ENCODE measurements at regions not wholly inside any gene's neighbourhood (a gene's known extent, or its start where the extent isn't known, plus 50 kb on each side); places are given as distances from the start of the nearest gene placed in this dataset.

DNA sequence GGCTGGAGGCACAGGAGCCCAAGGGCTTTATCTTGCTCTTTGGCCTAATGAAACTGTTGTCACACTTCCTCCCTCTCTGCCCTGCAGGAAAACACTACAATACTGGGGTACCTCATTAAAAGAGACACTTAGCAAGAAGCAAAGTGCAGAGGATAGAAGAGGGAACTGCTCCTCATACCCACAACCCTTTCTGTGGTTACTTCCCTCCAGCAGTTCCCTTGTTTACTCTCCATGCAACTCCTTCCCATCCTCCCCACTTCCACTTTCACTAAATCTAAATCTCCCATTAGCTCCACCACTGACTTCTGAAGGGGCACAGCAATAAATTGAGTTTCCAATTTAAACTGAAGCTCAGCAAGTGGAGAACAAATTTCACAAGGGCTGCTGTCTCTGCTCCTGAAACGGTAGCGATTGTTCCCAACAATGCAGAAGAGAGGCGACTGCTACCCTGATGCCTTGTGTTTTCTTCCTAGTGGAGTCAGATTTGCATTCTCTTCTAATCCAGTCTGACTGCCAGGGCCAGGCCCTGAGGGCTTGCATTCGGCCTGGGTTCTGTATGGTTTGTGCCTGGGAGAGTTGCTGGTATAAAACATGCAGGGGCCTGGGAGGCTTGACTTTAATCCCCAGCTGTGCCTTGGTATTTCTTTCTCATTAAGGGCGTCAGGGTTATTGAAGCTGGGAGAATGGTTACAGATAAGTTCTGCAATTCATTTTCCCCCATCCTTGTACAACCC lies 454.7 kb downstream of the TFAP2B start:
- ChIA-PET POLR2A (no interaction called here), CTCF (interaction anchor here (0.6 kb wide), 1 partner anchor 449 kb away, joined by 4 read pairs; no protein-coding TSS in a partner anchor)
- Histone ChIP-seq H3K4me3 (ENCODE audit: low read depth, low read length) (no peak overlapping the region), H3K27me3 (ENCODE audit: control insufficient read depth, insufficient read depth, low read length) (no peaks in the 10 kb centered on the region), H3K27ac (ENCODE audit: low read depth, low read length) (no peak overlapping the region), H3K9me3 (ENCODE audit: control insufficient read depth, insufficient read depth, low read length) (peaks cover 14% of the 10 kb centered on the region; the same call in 1 of the 2 replicates)
- TF ChIP-seq, protein P1, sequence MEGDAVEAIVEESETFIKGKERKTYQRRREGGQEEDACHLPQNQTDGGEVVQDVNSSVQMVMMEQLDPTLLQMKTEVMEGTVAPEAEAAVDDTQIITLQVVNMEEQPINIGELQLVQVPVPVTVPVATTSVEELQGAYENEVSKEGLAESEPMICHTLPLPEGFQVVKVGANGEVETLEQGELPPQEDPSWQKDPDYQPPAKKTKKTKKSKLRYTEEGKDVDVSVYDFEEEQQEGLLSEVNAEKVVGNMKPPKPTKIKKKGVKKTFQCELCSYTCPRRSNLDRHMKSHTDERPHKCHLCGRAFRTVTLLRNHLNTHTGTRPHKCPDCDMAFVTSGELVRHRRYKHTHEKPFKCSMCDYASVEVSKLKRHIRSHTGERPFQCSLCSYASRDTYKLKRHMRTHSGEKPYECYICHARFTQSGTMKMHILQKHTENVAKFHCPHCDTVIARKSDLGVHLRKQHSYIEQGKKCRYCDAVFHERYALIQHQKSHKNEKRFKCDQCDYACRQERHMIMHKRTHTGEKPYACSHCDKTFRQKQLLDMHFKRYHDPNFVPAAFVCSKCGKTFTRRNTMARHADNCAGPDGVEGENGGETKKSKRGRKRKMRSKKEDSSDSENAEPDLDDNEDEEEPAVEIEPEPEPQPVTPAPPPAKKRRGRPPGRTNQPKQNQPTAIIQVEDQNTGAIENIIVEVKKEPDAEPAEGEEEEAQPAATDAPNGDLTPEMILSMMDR (IDR thresholded peaks at IDR 0.05; ENCODE audit: low read depth, low read length): no peak
- DNase-seq (ENCODE audit: low read depth, low spot score): no peak

- no peak overlapping the region for H3K4me3 ChIP-seq (ENCODE audit: low read depth, low read length)
- no peak for DNase-seq (ENCODE audit: low read depth, low spot score)
- peaks cover 10% of the 10 kb centered on the region; the same call in 1 of the 2 replicates for H3K9me3 ChIP-seq (ENCODE audit: control insufficient read depth, insufficient read depth, low read length)
- CTCF ChIA-PET: no interaction called here
- POLR2A ChIA-PET: no interaction called here
- TF ChIP-seq, protein P1 (IDR thresholded peaks at IDR 0.05; ENCODE audit: low read depth, low read length): no peak
- H3K27ac ChIP-seq (ENCODE audit: low read depth, low read length): no peak overlapping the region
- no peaks in the 10 kb centered on the region for H3K27me3 ChIP-seq (ENCODE audit: control insufficient read depth, insufficient read depth, low read length)
These were observed 458.8 kb downstream of the TFAP2B start for GRCh38 chr6:51277474-51277873.

DNA sequence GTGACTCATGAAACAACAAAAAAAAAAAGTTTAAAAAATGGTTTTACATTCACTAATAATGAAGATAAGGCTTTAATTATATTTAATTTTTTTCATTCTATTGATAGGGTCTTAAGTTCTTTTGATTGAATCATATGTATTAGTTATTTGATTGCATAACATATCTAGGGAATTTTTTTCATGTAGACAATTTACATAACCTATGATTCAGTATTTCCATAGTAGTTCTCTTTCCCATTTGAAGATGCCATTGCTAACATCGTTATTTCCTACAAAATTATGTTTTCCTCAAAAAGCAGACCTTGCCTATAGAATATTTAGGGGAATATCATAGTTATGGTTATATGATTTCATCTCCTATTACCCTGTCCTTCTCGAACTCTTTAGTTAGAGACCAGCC lies 463.4 kb downstream of the TFAP2B start:
- H3K27me3 ChIP-seq (ENCODE audit: control insufficient read depth, insufficient read depth, low read length): no peaks in the 10 kb centered on the region
- TF ChIP-seq, protein P1 (IDR thresholded peaks at IDR 0.05; ENCODE audit: low read depth, low read length): no peak
- no peak overlapping the region for H3K4me3 ChIP-seq (ENCODE audit: low read depth, low read length)
- ChIA-PET CTCF (no interaction called here), POLR2A (no interaction called here)
- no peak for DNase-seq (ENCODE audit: low read depth, low spot score)
- H3K27ac ChIP-seq (ENCODE audit: low read depth, low read length): no peak overlapping the region
- H3K9me3 ChIP-seq (ENCODE audit: control insufficient read depth, insufficient read depth, low read length): peaks cover 3% of the 10 kb centered on the region; the same call in 1 of the 2 replicates

GRCh38 chr6:51283723-51284355 lies 465.2 kb downstream of the TFAP2B start:
- no peak overlapping the region for H3K27ac ChIP-seq (ENCODE audit: low read depth, low read length)
- no peak overlapping the region for H3K4me3 ChIP-seq (ENCODE audit: low read depth, low read length)
- TF ChIP-seq, protein P1 (IDR thresholded peaks at IDR 0.05; ENCODE audit: low read depth, low read length): no peak
- ChIA-PET POLR2A (no interaction called here), CTCF (no interaction called here)
- DNase-seq (ENCODE audit: low read depth, low spot score): no peak
- H3K9me3 ChIP-seq (ENCODE audit: control insufficient read depth, insufficient read depth, low read length): peaks cover 6% of the 10 kb centered on the region
- H3K27me3 ChIP-seq (ENCODE audit: control insufficient read depth, insufficient read depth, low read length): no peaks in the 10 kb centered on the region

DNA sequence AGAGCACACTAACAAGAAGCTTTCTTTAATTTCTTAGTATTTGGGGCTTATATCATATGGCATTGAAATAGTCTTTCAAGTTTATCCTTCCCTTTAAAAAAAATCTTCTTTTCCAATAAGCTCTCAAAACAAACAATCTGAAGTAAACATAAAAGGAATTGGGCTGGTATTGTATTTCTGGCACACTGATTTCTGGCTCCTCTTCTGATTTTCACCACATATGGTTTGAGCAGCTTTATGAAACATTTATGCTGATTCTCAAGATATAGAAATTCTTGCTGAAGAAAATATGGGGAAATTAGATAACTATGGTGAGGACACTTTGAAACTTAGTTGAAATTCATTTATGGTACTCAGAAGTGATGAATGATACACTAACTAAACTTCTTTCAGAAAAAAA lies 467.2 kb downstream of the TFAP2B start:
- no peak for DNase-seq (ENCODE audit: low read depth, low spot score)
- ChIA-PET POLR2A (no interaction called here), CTCF (no interaction called here)
- H3K27me3 ChIP-seq (ENCODE audit: control insufficient read depth, insufficient read depth, low read length): no peaks in the 10 kb centered on the region
- no peak overlapping the region for H3K27ac ChIP-seq (ENCODE audit: low read depth, low read length)
- no peak overlapping the region for H3K4me3 ChIP-seq (ENCODE audit: low read depth, low read length)
- H3K9me3 ChIP-seq (ENCODE audit: control insufficient read depth, insufficient read depth, low read length): peaks cover 7% of the 10 kb centered on the region
- TF ChIP-seq, protein P1 (IDR thresholded peaks at IDR 0.05; ENCODE audit: low read depth, low read length): no peak

Measured in AG04450 (cell line).